ENCODE measurements at regions not wholly inside any gene's neighbourhood (a gene's known extent, or its start where the extent isn't known, plus 50 kb on each side); places are given as distances from the start of the nearest gene placed in this dataset.
"Not testable (repeated sequence)": the region's sequence is repeated elsewhere in the genome, so short reads cannot be mapped to it uniquely, and the experiment has no call there.

DNA sequence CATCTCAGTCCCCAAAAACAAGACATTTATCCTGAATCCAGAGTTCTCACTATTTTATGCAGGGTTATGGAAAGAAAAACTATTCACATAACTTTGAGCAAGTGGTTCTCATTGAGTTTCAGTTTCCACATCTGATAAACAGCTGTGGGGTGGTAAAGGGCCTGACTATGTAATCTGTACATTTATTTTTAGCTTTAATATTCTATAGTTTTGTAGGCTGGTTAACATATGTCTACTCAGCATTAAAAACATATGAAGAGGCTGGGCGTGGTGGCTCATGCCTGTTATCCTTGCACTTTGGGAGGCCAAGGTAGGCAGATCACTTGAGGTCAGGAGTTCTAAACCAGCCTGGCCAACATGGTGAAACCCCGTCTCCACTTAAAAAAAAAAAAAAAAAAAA is 301.5 kb upstream of the CCNG1 start:
- H3K9me3 ChIP-seq, result no peaks in the 10 kb centered on the region
- H3K4me1 ChIP-seq, result no peaks in the 10 kb centered on the region
- TF ChIP-seq, protein P1, sequence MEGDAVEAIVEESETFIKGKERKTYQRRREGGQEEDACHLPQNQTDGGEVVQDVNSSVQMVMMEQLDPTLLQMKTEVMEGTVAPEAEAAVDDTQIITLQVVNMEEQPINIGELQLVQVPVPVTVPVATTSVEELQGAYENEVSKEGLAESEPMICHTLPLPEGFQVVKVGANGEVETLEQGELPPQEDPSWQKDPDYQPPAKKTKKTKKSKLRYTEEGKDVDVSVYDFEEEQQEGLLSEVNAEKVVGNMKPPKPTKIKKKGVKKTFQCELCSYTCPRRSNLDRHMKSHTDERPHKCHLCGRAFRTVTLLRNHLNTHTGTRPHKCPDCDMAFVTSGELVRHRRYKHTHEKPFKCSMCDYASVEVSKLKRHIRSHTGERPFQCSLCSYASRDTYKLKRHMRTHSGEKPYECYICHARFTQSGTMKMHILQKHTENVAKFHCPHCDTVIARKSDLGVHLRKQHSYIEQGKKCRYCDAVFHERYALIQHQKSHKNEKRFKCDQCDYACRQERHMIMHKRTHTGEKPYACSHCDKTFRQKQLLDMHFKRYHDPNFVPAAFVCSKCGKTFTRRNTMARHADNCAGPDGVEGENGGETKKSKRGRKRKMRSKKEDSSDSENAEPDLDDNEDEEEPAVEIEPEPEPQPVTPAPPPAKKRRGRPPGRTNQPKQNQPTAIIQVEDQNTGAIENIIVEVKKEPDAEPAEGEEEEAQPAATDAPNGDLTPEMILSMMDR (IDR thresholded peaks at IDR 0.05), result no peak
- TF ChIP-seq POLR2A (IDR thresholded peaks at IDR 0.05) (no peak), POLR2AphosphoS5 (IDR thresholded peaks at IDR 0.05) (no peak)
- no peak for DNase-seq (ENCODE audit: low spot score in 2 of 2)
- intact Hi-C loops (cut with DNase I; ENCODE audit: low total_unique reads), result no loop called here
- H3K4me3 ChIP-seq, result no peak overlapping the region
- no peaks in the 10 kb centered on the region for H3K27me3 ChIP-seq
- no peaks in the 10 kb centered on the region for H3K36me3 ChIP-seq
- no peak overlapping the region for H3K27ac ChIP-seq

DNA sequence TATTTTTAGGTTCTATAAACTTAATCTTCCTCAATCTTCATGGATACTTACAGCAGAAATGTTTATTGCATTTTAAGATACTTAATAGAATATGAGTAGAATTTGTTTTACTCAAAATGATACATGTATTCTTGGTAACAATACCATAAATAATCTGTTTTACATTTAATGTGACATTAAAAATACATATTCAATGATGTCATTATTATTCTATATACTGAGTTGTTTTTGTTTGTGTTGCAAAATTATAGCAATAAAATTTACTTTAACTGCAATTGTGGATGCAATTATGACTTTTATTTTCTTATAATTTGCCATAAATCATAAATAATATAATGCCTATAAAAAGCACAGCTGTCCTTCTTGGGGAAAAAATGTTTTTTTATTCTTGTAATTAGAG is 275.9 kb upstream of the CCNG1 start:
- H3K27ac ChIP-seq, result no peak overlapping the region
- H3K4me1 ChIP-seq, result no peaks in the 10 kb centered on the region
- no peaks in the 10 kb centered on the region for H3K27me3 ChIP-seq
- no peaks in the 10 kb centered on the region for H3K9me3 ChIP-seq
- intact Hi-C loops (cut with DNase I; ENCODE audit: low total_unique reads), result no loop called here
- DNase-seq (ENCODE audit: low spot score in 2 of 2), result no peak
- TF ChIP-seq POLR2AphosphoS5 (IDR thresholded peaks at IDR 0.05) (no peak), POLR2A (IDR thresholded peaks at IDR 0.05) (no peak)
- TF ChIP-seq, protein P1 (IDR thresholded peaks at IDR 0.05), result no peak
- no peaks in the 10 kb centered on the region for H3K36me3 ChIP-seq
- no peak overlapping the region for H3K4me3 ChIP-seq

DNA sequence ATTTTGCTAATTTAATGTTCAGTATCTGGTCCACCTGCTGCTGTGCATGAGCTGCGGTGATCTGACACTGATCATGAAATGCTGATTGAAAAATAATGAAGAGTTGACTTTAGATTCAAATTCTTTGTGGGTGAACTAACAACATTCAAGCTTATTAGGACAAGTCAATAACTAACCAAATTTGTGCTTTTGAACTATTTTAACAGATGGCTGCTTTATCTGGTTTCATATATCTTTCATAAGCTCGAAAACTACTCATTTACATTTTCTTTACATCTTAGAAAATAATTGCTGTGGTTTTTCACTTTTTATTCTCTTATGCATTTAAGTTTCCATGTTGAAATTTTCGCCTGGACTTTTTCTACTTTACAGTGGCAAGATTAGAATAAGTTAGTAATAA is 274.8 kb upstream of the CCNG1 start:
- Histone ChIP-seq H3K9me3 (no peaks in the 10 kb centered on the region), H3K36me3 (no peaks in the 10 kb centered on the region)
- intact Hi-C loops (cut with DNase I; ENCODE audit: low total_unique reads), result no loop called here

DNA sequence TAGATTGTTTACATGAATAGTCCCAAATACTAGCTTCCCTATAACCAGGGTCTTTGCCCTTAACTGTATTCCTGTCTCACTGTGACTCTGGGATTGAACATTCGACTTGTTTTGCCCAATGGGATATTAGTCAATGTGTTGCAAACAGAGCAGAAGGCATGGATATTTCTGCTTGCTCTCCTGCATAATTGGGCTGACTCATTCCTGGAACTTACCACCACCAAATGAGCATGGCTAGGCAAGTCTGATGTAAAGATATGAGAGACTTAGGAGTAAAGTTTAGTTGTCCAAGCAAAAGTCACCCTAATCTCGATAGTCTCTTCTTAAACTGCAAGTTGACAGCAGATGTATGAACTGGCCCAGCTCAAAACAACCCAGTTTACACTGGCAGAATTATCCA is 273.5 kb upstream of the CCNG1 start:
- H3K9me3 ChIP-seq, result no peaks in the 10 kb centered on the region
- TF ChIP-seq, protein P1 (IDR thresholded peaks at IDR 0.05), result no peak
- no peak for DNase-seq (ENCODE audit: low spot score in 2 of 2)
- intact Hi-C loops (cut with DNase I; ENCODE audit: low total_unique reads), result no loop called here
- no peaks in the 10 kb centered on the region for H3K4me1 ChIP-seq
- H3K27ac ChIP-seq, result no peak overlapping the region
- H3K27me3 ChIP-seq, result no peaks in the 10 kb centered on the region
- H3K36me3 ChIP-seq, result no peaks in the 10 kb centered on the region
- H3K4me3 ChIP-seq, result no peak overlapping the region

More for the DNA sequence above, 274.8 kb upstream of the CCNG1 start:
- no peak for DNase-seq (ENCODE audit: low spot score in 2 of 2)
- TF ChIP-seq, protein P1 (IDR thresholded peaks at IDR 0.05), result no peak
- no peak for TF ChIP-seq POLR2A (IDR thresholded peaks at IDR 0.05)
- TF ChIP-seq POLR2AphosphoS5 (IDR thresholded peaks at IDR 0.05), result no peak
- H3K4me3 ChIP-seq, result no peak overlapping the region
- no peaks in the 10 kb centered on the region for H3K4me1 ChIP-seq
- H3K27me3 ChIP-seq, result no peaks in the 10 kb centered on the region
- H3K27ac ChIP-seq, result no peak overlapping the region

DNA sequence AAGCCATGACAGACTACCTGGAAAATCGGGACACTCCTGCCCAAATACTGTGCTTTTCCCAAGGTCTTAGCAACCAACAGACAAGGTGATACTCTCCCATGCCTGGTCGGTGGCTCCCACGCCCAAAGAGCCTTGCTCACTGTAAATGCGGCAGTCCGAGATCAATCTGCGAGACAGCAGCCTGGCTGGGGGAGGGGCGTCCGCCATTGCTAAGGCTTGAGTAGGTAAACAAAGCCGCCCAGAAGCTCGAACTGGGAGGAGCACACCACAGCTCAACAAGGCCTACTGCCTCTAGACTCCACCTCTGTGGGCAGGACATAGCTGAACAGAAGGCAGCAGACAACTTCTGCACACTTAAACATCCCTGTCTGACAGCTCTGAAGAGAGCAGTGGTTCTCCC is 272.1 kb upstream of the CCNG1 start:
- intact Hi-C loops (cut with DNase I; ENCODE audit: low total_unique reads), result no loop called here

DNA sequence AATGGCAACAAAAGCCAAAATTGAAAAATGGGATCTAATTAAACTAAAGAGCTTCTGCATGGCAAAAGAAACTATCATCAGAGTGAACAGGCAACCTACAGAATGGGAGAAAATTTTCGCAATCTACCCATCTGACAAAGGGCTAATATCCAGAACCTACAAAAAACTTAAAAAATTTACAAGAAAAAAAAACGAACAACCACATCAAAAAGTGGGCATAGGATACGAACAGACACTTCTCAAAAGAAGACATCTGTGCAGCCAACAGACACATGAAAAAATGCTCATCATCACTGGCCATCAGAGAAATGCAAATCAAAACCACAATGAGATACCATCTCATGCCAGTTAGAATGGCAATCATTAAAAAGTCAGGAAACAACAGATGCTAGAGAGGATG is 267.2 kb upstream of the CCNG1 start:
- intact Hi-C loops (cut with DNase I; ENCODE audit: low total_unique reads); H3K36me3 ChIP-seq: not testable (repeated sequence)

More for the DNA sequence above, 272.1 kb upstream of the CCNG1 start:
- H3K36me3 ChIP-seq, result no peaks in the 10 kb centered on the region
- no peak for TF ChIP-seq POLR2AphosphoS5 (IDR thresholded peaks at IDR 0.05)
- TF ChIP-seq POLR2A (IDR thresholded peaks at IDR 0.05), result no peak
- TF ChIP-seq, protein P1 (IDR thresholded peaks at IDR 0.05), result no peak
- no peak for DNase-seq (ENCODE audit: low spot score in 2 of 2)
- H3K4me3 ChIP-seq, result no peak overlapping the region
- no peaks in the 10 kb centered on the region for H3K27me3 ChIP-seq
- no peaks in the 10 kb centered on the region for H3K4me1 ChIP-seq
- H3K27ac ChIP-seq, result no peak overlapping the region
- H3K9me3 ChIP-seq, result no peaks in the 10 kb centered on the region

More for the DNA sequence above, 267.2 kb upstream of the CCNG1 start:
- not testable (repeated sequence) for DNase-seq (ENCODE audit: low spot score in 2 of 2); H3K4me1 ChIP-seq; H3K27ac ChIP-seq; H3K27me3 ChIP-seq; H3K4me3 ChIP-seq; H3K9me3 ChIP-seq

All from breast epithelium (tissue), 4 donors.